PC-9 (cell line): ENCODE measurements at regions not wholly inside any gene's neighbourhood (a gene's known extent, or its start where the extent isn't known, plus 50 kb on each side); places are given as distances from the start of the nearest gene placed in this dataset.

Experiments used
- EZH2 ChIP-seq: fragments of 200-600 bp; sonication (generic); IDR thresholded peaks from 2 replicates; pipeline ENCODE4 v1.8.0; 2017; ENCODE audit warnings: antibody characterized with exemption, low read depth
- TF ChIP-seq, protein P1 (sequence below): fragments of 200-600 bp; sonication (generic); conservative IDR thresholded peaks from 2 replicates; pipeline ENCODE4 v1.6.1; 2017; ENCODE audit warnings: mixed run types, antibody characterized with exemption, mild to moderate bottlenecking, moderate library complexity

DNA sequence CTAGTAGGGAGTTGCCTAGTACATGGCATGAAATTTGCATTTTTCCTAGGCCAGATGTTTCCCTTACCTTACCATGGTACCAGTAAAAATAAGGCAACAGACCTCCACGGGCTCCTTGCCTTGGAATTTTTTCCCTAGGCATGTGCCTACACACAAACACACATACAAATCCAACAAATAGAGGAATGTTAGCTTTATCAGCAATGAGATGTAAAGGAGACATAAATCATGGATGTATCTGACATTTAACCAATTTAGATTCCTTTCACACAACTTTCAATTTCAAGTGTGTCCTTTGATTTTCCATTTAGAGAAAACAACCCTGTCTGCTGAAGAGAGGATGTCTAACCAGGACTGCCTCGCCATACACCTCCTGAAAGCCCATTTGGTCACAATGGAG is 209.7 kb upstream of the SP4 start:
- TF ChIP-seq, protein P1, sequence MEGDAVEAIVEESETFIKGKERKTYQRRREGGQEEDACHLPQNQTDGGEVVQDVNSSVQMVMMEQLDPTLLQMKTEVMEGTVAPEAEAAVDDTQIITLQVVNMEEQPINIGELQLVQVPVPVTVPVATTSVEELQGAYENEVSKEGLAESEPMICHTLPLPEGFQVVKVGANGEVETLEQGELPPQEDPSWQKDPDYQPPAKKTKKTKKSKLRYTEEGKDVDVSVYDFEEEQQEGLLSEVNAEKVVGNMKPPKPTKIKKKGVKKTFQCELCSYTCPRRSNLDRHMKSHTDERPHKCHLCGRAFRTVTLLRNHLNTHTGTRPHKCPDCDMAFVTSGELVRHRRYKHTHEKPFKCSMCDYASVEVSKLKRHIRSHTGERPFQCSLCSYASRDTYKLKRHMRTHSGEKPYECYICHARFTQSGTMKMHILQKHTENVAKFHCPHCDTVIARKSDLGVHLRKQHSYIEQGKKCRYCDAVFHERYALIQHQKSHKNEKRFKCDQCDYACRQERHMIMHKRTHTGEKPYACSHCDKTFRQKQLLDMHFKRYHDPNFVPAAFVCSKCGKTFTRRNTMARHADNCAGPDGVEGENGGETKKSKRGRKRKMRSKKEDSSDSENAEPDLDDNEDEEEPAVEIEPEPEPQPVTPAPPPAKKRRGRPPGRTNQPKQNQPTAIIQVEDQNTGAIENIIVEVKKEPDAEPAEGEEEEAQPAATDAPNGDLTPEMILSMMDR = no peak
- no peak for TF ChIP-seq EZH2
